ENCODE measurements at regions not wholly inside any gene's neighbourhood (a gene's known extent, or its start where the extent isn't known, plus 50 kb on each side); places are given as distances from the start of the nearest gene placed in this dataset.
"Not testable (repeated sequence)": the region's sequence is repeated elsewhere in the genome, so short reads cannot be mapped to it uniquely, and the experiment has no call there.

GRCh38 chr2:195537811-195538210, 119.2 kb upstream of the SLC39A10 start:
- DNase-seq (ENCODE audit: low read depth) = no peak

GRCh38 chr2:195536906-195537305, 120.1 kb upstream of the SLC39A10 start:
- DNase-seq (ENCODE audit: low read depth) = no peak

- peak; percentile 79 for DNase-seq (ENCODE audit: low read depth)
These were observed 121.0 kb upstream of the SLC39A10 start for GRCh38 chr2:195535911-195536522.

- DNase-seq (ENCODE audit: low read depth) = no peak
These were observed 122.1 kb upstream of the SLC39A10 start for GRCh38 chr2:195534971-195535370.

GRCh38 chr2:195533771-195534642, 123.0 kb upstream of the SLC39A10 start:
- no peak for DNase-seq (ENCODE audit: low read depth)

GRCh38 chr2:195532628-195533271, 124.3 kb upstream of the SLC39A10 start:
- DNase-seq (ENCODE audit: low read depth) = no peak

- no peak for DNase-seq (ENCODE audit: low read depth)
These were observed 124.8 kb upstream of the SLC39A10 start for GRCh38 chr2:195532255-195532627.

GRCh38 chr2:195531754-195532153, 125.3 kb upstream of the SLC39A10 start:
- no peak for DNase-seq (ENCODE audit: low read depth)

- not testable (repeated sequence) for DNase-seq (ENCODE audit: low read depth)
These were observed 133.8 kb upstream of the SLC39A10 start for GRCh38 chr2:195523242-195523641.

- DNase-seq (ENCODE audit: low read depth) = no peak
These were observed 135.4 kb upstream of the SLC39A10 start for GRCh38 chr2:195521589-195521988.

GRCh38 chr2:195520671-195521155, 136.3 kb upstream of the SLC39A10 start:
- no peak for DNase-seq (ENCODE audit: low read depth)

GRCh38 chr2:195515551-195515950, 141.5 kb upstream of the SLC39A10 start:
- DNase-seq (ENCODE audit: low read depth) = no peak

- no peak for DNase-seq (ENCODE audit: low read depth)
These were observed 142.7 kb upstream of the SLC39A10 start for GRCh38 chr2:195514365-195514764.

- peak; percentile 41 for DNase-seq (ENCODE audit: low read depth)
These were observed 143.9 kb upstream of the SLC39A10 start for GRCh38 chr2:195513119-195513518.

GRCh38 chr2:195509551-195509950, 147.5 kb upstream of the SLC39A10 start:
- DNase-seq (ENCODE audit: low read depth) = no peak

GRCh38 chr2:195508139-195508455, 148.9 kb upstream of the SLC39A10 start:
- DNase-seq (ENCODE audit: low read depth) = no peak

GRCh38 chr2:195507447-195508138, 149.4 kb upstream of the SLC39A10 start:
- DNase-seq (ENCODE audit: low read depth) = no peak

- DNase-seq (ENCODE audit: low read depth) = no peak
These were observed 151.3 kb upstream of the SLC39A10 start for GRCh38 chr2:195505701-195506100.

GRCh38 chr2:195503208-195503607, 153.8 kb upstream of the SLC39A10 start:
- DNase-seq (ENCODE audit: low read depth) = no peak

- no peak for DNase-seq (ENCODE audit: low read depth)
These were observed 155.3 kb upstream of the SLC39A10 start for GRCh38 chr2:195501746-195502145.

GRCh38 chr2:195500879-195501278, 156.1 kb upstream of the SLC39A10 start:
- DNase-seq (ENCODE audit: low read depth) = no peak

GRCh38 chr2:195498839-195499490, 158.1 kb upstream of the SLC39A10 start:
- DNase-seq (ENCODE audit: low read depth) = no peak

Data from CMK (cell line).